ENCODE measurements at regions not wholly inside any gene's neighbourhood (a gene's known extent, or its start where the extent isn't known, plus 50 kb on each side); places are given as distances from the start of the nearest gene placed in this dataset.

- no peak for DNase-seq (ENCODE audit: low spot score)
These were observed 134.3 kb upstream of the CNTN1 start for GRCh38 chr12:40557980-40558379.

DNA sequence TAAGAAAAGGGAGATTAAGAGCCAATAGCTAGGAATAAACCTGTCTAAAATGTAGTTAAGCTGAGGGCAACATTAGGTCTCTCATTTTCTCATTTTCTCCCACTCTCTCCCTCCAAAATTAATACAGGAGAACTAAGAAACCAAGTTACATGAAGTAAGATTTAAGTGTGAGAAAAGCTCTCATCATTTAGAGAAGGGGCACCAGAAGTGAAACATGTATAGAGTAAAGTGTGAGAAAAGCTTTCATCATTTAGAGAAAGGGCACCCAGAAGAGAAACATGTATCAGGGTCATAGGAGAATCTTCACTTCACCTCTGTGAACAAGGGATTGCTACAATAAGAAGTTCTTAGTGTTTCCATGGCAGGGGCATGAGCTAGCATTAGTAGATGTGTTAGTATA is 132.4 kb upstream of the CNTN1 start:
- no peak for DNase-seq (ENCODE audit: low spot score)

DNA sequence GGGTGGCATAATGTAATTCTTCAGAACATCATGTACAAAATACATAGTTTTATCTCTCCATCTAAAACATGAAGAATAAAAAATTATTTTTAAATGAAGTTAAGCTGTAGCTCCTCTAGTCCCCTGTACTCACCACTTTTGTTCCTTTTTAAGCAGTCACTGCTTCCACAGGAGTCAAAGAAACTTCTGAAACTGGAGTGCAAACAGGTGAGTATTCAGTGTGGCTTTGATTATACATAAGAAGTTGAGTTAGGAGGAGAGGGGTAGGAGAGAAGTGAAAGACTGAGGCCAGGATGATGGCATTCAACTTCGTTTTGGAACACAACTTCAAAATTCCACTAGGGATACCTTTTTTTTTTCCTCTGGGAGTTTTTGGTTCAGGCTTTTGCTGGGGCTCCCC is 131.4 kb upstream of the CNTN1 start:
- no peak for DNase-seq (ENCODE audit: low spot score)

DNA sequence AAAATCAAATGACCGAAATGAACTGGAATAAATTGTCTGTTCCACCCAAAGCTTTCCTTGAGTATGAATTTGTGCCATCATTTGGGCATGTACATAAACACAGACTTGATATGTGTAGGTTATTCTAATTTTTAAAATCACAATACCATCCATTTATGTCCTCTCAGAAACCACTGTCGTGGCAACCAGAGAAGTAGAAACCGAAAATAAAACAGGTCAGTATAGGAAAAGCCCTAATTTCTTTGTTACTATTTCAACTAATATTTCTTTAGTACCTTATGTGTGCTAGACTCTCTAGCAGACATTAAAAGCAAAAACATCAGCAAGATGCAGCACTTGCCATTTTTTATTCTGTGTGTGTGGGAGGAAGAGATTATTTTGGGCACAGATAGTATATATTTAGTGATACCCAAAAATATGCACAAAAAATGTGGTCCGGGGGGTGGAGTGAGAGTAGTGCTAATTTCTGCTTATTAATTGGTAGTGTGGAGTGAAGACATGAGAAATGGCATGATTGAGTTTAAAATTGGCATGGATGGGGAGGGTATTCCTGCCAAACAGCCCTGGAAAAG is 130.8 kb upstream of the CNTN1 start:
- no peak for DNase-seq (ENCODE audit: low spot score)

DNA sequence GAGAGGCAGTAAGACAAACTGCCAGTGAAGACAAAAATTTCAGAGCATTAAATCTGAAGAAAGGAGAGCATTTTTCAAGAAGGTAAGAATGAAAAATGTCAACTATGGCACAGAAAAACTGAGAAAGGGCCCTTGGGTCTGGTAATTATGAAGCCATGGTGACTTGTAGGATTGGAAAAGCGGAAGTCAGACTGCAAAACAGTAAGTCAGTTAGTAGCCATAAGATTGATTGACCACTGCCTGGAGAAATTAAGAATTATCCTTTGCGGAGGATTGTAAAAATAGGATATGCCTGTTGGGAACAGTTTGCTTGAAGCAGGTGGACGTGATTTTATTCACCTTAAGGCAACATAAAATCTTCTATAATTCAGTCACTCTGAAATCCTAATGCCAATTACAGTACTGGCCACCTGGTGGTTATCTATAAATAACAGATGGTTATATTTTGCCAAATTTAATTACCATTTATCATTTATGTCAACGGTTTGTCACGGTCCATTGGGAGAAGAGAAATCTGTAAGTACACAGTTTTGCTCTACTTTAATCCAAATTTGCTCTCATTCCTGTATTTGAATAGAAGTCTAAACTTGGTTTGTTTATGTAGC is 127.1 kb upstream of the CNTN1 start:
- DNase-seq (ENCODE audit: low spot score) = no peak

DNA sequence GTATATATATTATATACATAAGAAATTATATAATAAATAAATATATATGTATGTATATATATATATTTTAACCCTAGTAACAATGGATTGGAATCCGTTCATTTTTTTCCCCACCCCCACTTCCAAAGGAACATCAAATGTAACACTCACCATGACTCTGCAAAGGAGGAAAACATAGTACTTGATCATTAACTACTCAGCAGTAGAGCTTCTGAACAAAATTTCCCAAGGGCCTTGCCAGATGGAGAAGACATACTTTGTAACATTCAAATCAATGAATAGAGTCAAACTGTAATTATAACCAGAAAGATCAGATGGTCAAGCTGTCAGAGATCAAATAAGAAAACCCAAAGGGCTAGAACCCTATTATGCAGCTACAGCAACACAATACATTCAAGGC is 126.0 kb upstream of the CNTN1 start:
- peak; percentile 10 for DNase-seq (ENCODE audit: low spot score)

DNA sequence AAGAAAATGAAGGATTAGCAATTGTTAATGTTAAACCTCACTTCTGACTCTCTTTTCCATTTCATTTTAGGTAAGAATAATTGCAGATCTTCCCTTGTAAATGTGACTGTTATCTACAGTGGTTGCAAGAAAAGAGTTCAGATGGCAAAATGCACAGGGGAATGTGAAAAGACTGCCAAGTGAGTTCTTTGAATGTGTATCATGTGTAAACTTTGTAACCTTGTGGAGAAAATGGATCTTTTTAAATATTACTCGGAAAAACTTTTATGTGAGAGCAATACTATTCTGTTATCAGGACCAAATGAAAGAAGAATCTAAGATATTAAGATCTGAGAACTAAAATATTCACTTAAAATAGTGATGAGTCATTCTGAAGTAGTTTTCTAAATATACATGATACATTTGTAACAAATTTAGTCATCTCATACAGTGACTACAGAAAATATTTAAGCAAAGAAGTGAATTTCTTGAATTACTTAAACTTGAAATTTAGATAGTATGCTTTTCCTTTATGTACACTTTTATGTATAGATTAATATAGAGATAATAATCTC is 122.5 kb upstream of the CNTN1 start:
- DNase-seq (ENCODE audit: low spot score) = no peak

GRCh38 chr12:40573024-40573423 is 119.2 kb upstream of the CNTN1 start:
- DNase-seq (ENCODE audit: low spot score) = no peak

- DNase-seq (ENCODE audit: low spot score) = no peak
These were observed 116.3 kb upstream of the CNTN1 start for GRCh38 chr12:40575987-40576386.

DNA sequence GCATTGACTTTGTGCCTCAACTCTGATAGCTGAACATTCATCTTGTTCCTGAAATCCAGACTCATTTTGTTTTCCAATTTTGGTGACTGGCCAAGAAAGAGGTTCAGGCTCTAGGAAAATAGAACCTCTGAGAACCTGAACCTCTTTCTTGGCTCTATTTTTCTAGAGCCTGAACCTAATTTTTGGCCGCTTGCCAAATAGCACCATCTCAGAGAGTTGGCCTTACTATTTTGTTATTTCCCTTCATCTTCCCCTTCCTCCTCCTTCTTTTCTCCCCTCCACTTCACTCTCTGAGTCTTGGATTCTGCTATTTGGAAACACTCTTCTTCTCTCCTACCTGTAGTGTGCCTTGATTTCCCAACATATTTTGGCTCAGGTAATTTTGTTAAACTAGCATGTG is 114.4 kb upstream of the CNTN1 start:
- no peak for DNase-seq (ENCODE audit: low spot score)

- DNase-seq (ENCODE audit: low spot score) = no peak
These were observed 112.6 kb upstream of the CNTN1 start for GRCh38 chr12:40579687-40580086.

- DNase-seq (ENCODE audit: low spot score) = no peak
These were observed 111.9 kb upstream of the CNTN1 start for GRCh38 chr12:40580346-40580745.

DNA sequence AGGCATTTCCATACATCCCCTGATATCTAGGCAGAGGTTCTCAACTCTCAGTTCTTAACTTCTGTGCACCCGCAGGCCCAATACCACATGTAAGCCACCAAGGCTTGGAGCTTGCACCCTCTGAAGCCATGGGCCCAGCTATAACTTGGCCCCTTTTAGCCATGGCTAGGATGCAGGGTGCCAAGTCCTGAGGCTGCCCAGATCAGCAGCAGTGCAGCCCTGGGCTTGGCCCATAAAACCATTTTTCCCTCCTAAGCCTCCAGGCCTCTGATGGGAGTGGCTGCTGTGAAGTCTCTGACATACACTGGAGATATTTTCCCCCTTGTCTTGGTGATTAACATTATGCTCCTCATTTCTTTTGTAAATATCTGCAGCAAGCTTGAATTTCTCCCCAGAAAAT is 110.3 kb upstream of the CNTN1 start:
- no peak for DNase-seq (ENCODE audit: low spot score)

DNA sequence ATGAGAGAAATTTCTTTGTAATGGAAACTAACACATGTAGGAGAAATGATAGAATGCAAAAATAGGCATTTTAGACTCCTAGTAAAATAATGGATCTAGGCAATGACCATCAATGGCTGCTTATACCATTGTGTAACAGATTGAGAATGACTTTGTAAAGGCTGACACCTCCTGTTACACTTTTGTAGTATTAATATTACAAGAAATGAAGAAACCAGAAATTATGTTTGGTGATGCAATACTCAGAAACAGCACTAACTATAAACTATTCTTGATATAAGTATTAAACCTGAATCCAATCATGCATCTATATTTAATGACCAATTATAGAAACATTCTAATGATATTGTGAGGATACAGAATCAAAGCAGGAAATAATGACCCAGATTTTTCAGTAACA is 108.5 kb upstream of the CNTN1 start:
- no peak for DNase-seq (ENCODE audit: low spot score)

GRCh38 chr12:40584763-40585162 is 107.5 kb upstream of the CNTN1 start:
- no peak for DNase-seq (ENCODE audit: low spot score)

- DNase-seq (ENCODE audit: low spot score) = no peak
These were observed 105.4 kb upstream of the CNTN1 start for GRCh38 chr12:40586823-40587222.

DNA sequence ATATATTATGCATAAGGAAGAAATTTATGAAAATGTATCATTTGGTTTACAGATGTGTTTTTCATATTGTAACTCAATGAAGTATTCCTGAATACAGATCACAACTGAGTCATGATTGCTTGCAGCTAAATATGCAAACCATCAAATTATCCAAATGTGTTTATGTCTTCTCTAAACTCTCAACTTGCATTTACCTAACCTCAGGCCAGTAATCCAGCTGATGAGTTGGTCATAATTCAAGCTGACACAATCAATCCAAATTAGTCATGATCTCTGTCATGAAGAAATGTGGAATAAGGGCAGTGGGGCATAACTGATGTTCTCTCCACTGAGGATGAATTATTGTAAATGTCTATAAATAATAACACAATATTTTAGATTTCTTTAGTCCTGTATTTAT is 104.8 kb upstream of the CNTN1 start:
- no peak for DNase-seq (ENCODE audit: low spot score)

GRCh38 chr12:40587970-40588369 is 104.3 kb upstream of the CNTN1 start:
- no peak for DNase-seq (ENCODE audit: low spot score)

DNA sequence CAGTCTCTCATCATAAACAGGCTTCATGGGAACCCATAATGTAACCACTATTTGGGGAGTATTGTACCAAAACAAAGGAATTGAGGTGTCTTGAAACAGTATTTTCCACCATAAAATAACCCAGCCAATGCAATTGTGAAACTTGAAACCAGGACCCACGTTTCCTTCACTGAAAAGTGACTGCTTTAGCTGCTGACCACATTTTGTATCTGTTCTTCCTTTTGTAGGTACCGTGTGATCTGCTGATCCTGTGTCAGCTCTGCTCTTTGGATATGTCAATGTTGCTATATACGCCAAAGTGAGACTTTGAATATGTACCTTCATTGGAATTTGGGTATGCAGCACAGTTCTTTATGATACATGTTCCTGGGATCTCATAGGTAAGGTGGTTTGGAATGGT is 95.1 kb upstream of the CNTN1 start:
- no peak for DNase-seq (ENCODE audit: low spot score)

- no peak for DNase-seq (ENCODE audit: low spot score)
These were observed 94.2 kb upstream of the CNTN1 start for GRCh38 chr12:40598073-40598472.

GRCh38 chr12:40602562-40602961 is 89.7 kb upstream of the CNTN1 start:
- DNase-seq (ENCODE audit: low spot score) = no peak

GRCh38 chr12:40614923-40615322 is 77.3 kb upstream of the CNTN1 start:
- peak; percentile 12 for DNase-seq (ENCODE audit: low spot score)

DNA sequence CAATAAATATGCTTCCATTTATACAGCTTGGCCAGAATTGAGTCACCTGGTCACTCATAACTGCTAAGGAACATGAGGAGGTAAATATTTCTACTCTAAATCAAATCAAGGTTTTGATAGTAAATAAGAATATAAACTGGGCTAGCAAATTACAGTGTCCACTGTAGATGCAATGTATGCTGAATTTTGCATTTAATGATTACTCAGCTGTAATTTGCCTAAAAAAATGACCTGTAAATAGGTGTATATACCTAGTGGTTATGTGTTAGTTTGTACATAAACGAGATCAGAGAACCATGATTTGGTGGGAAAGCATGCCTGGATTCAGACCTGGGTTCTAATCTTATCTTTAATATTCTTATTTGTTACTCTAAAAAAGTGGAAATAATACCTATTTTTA is 76.6 kb upstream of the CNTN1 start:
- DNase-seq (ENCODE audit: low spot score) = no peak

GRCh38 chr12:40616383-40616915 is 75.8 kb upstream of the CNTN1 start:
- DNase-seq (ENCODE audit: low spot score) = no peak
